HEK293T (cell line): ENCODE measurements at regions not wholly inside any gene's neighbourhood (a gene's known extent, or its start where the extent isn't known, plus 50 kb on each side); places are given as distances from the start of the nearest gene placed in this dataset.
"Not testable (repeated sequence)": the region's sequence is repeated elsewhere in the genome, so short reads cannot be mapped to it uniquely, and the experiment has no call there.

Experiments
- CTCF ChIA-PET: fragments of 350-600 bp; formaldehyde crosslinking; extraction: SDS; loops from one replicate; lab custom pipeline; 2021; ENCODE audit warnings: antibody characterized with exemption, inconsistent platforms; lab: Yijun Ruan, JAX
- POLR2A ChIA-PET: fragments of 350-600 bp; formaldehyde crosslinking; extraction: SDS; loops from one replicate; lab custom pipeline; 2020; ENCODE audit warnings: antibody characterized with exemption, inconsistent platforms; lab: Yijun Ruan, JAX
- DNase-seq: peaks from one replicate; pipeline ENCODE4 v3.0.0; 2012; ENCODE audit warnings: mixed read lengths; ENCODE audit errors: extremely low spot score
- ARNT ChIP-seq: fragments of 450-650 bp; IDR thresholded peaks from 2 replicates; pipeline ENCODE4 v1.6.1; 2017; ENCODE audit warnings: mild to moderate bottlenecking
- BHLHE40 ChIP-seq: fragments of 450-650 bp; IDR thresholded peaks from 2 replicates; pipeline ENCODE4 v1.6.1; 2016; ENCODE audit warnings: mild to moderate bottlenecking, moderate library complexity, borderline replicate concordance
- CTBP1 ChIP-seq: fragments of 450-650 bp; IDR thresholded peaks from 2 replicates; pipeline ENCODE4 v1.6.1; 2016; ENCODE audit warnings: borderline replicate concordance
- ELF4 ChIP-seq: fragments of 450-650 bp; IDR thresholded peaks from 2 replicates; pipeline ENCODE4 v1.6.1; 2017; ENCODE audit warnings: antibody characterized with exemption
- FOXA1 ChIP-seq: fragments of 450-650 bp; IDR thresholded peaks from 2 replicates; pipeline ENCODE4 v1.6.1; 2016; ENCODE audit warnings: mild to moderate bottlenecking
- FOXK2 ChIP-seq: fragments of 450-650 bp; IDR thresholded peaks from 2 replicates; pipeline ENCODE4 v1.6.1; 2016; ENCODE audit warnings: mild to moderate bottlenecking
- FOXM1 ChIP-seq: fragments of 450-650 bp; IDR thresholded peaks from 2 replicates; pipeline ENCODE4 v1.6.1; 2017; ENCODE audit warnings: mild to moderate bottlenecking, borderline replicate concordance
- HDGF ChIP-seq: fragments of 450-650 bp; IDR thresholded peaks from 2 replicates; pipeline ENCODE4 v1.6.1; 2017; ENCODE audit warnings: antibody characterized with exemption, borderline replicate concordance
- L3MBTL2 ChIP-seq: fragments of 450-650 bp; conservative IDR thresholded peaks from 2 replicates; pipeline ENCODE4 v1.6.1; 2016; ENCODE audit warnings: mild to moderate bottlenecking
- LEF1 ChIP-seq: fragments of 450-650 bp; IDR thresholded peaks from 2 replicates; pipeline ENCODE4 v1.6.1; 2017; ENCODE audit warnings: mild to moderate bottlenecking, borderline replicate concordance
- NFRKB ChIP-seq: fragments of 450-650 bp; IDR thresholded peaks from 2 replicates; pipeline ENCODE4 v1.6.1; 2016; ENCODE audit warnings: mild to moderate bottlenecking, moderate library complexity
- SP1 ChIP-seq: fragments of 450-650 bp; IDR thresholded peaks from 2 replicates; pipeline ENCODE4 v1.6.1; 2017
- SUZ12 ChIP-seq: fragments of 450-650 bp; IDR thresholded peaks from 2 replicates; pipeline ENCODE4 v1.6.1; 2016; ENCODE audit warnings: mild to moderate bottlenecking
- TARDBP ChIP-seq: fragments of 450-650 bp; IDR thresholded peaks from 2 replicates; pipeline ENCODE4 v1.6.1; 2016
- ZNF384 ChIP-seq: fragments of 450-650 bp; IDR thresholded peaks from 2 replicates; pipeline ENCODE4 v1.6.1; 2016
- TF ChIP-seq, protein P1 (sequence below): fragments of 450-650 bp; IDR thresholded peaks from 2 replicates; pipeline ENCODE4 v1.6.1; 2016

DNA sequence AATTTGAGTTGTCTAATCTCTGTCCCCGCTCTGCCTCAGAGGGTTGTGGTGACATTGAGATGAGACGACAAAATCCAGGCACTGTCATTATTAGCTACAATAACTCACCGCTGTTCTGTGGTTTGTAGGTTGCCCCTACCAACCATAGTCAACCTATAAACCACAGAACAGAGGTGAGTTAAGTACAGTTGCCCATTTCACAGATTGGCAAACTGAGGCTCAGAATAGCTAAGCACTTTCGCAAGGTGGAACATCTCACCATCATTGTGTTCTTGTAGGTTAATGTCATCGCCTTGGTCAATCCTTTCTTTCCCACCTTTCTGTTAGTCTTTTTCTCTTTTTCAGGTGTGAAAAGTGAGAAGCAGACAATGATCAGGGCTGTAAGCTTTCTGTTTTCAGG lies 63.4 kb upstream of the LHX5 start:
- no peak for TF ChIP-seq SP1
- no peak for TF ChIP-seq ARNT
- no peak for TF ChIP-seq ZNF384
- TF ChIP-seq FOXK2: no peak
- TF ChIP-seq NFRKB: no peak
- TF ChIP-seq BHLHE40: no peak
- no peak for TF ChIP-seq TARDBP
- TF ChIP-seq ELF4: no peak
- TF ChIP-seq CTBP1: no peak
- no peak for TF ChIP-seq HDGF
- TF ChIP-seq FOXA1: no peak
- DNase-seq: no peak
- ChIA-PET CTCF (no interaction called here), POLR2A (no interaction called here)

DNA sequence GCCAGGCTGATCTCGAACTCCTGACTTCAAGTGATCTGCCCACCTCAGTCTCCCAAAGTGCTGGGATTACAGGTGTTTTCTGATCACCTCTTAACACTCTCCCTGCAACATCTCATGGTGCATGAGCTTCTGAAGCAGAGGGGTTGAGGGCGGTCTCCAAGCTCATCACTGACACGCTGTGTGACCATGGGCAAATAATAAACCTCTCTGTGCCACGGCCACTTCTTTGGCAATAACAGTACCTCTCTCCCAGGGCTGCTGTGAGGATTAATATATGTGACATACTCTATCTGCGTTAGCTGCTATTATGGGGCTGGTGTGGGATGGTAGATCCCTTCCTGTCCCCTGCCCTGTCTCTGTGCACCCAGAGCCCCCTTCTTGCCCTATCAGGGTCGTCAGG lies 62.9 kb upstream of the LHX5 start:
- ChIA-PET CTCF (no interaction called here), POLR2A (no interaction called here)

DNA sequence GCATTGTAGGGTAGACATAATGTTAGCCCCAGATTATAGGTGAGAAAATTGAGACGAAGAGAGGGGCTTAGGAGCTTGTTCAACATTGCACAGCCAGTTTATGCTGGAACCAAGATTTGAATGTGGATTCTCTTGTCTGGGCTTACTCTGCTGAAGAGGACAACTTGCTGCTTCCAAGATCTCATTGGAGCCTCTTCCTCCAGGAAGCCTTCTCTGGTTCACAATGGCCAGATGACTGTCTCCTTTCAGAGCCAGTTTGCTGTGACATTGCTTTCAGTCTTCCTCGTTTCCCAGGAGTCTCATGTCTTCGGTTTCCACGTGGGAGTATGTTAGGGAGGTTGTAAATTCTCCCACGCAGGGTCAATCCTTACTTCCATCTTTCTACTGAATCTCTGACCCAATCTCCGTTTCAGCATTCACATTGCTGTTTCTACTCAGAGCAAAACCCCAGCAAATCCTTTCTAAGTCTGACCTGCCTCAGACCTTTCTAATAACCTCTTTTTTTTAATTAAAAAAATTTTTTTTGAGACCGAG lies 62.2 kb upstream of the LHX5 start:
- DNase-seq: no peak
- CTCF ChIA-PET: no interaction called here
- TF ChIP-seq SUZ12 (no peak), CTBP1 (no peak), FOXM1 (no peak), TARDBP (no peak), ARNT (no peak), HDGF (no peak), L3MBTL2 (no peak), ZNF384 (no peak), FOXA1 (no peak), BHLHE40 (no peak)
- TF ChIP-seq, protein P1, sequence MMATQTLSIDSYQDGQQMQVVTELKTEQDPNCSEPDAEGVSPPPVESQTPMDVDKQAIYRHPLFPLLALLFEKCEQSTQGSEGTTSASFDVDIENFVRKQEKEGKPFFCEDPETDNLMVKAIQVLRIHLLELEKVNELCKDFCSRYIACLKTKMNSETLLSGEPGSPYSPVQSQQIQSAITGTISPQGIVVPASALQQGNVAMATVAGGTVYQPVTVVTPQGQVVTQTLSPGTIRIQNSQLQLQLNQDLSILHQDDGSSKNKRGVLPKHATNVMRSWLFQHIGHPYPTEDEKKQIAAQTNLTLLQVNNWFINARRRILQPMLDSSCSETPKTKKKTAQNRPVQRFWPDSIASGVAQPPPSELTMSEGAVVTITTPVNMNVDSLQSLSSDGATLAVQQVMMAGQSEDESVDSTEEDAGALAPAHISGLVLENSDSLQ: no peak
- POLR2A ChIA-PET: no interaction called here

More for the DNA sequence above, 62.9 kb upstream of the LHX5 start:
- no peak for DNase-seq
- TF ChIP-seq NFRKB (no peak), ELF4 (no peak), FOXM1 (no peak), LEF1 (no peak), FOXA1 (no peak), FOXK2 (no peak), ZNF384 (no peak), BHLHE40 (no peak)

DNA sequence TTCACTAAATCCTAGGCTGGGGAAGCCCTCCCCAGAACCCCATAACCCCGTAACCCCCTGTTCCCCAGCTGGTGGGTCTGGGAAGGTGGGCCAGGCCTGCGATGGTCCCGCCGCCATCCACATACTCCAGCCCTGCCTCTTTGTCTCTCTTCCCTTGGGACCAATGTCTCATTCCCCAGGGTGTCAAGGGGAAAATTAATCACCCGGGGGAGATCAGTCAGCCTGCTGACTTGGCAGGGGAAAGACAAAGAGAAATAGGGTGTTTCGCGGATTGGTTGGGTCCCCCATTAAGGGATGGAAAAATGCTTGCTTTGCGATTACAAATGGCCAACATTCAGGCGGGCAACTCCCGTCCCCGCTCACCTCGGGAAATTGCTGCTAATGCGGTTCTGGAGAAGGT lies 60.6 kb upstream of the LHX5 start:
- POLR2A ChIA-PET: no interaction called here
- no peak for DNase-seq
- CTCF ChIA-PET: no interaction called here
- no peak for TF ChIP-seq SUZ12
- no peak for TF ChIP-seq CTBP1
- TF ChIP-seq FOXA1: no peak
- TF ChIP-seq FOXK2: no peak
- no peak for TF ChIP-seq BHLHE40
- TF ChIP-seq ELF4: no peak
- TF ChIP-seq TARDBP: no peak
- TF ChIP-seq, protein P1: no peak
- TF ChIP-seq HDGF: no peak
- TF ChIP-seq SP1: no peak
- no peak for TF ChIP-seq ARNT
- no peak for TF ChIP-seq FOXM1

DNA sequence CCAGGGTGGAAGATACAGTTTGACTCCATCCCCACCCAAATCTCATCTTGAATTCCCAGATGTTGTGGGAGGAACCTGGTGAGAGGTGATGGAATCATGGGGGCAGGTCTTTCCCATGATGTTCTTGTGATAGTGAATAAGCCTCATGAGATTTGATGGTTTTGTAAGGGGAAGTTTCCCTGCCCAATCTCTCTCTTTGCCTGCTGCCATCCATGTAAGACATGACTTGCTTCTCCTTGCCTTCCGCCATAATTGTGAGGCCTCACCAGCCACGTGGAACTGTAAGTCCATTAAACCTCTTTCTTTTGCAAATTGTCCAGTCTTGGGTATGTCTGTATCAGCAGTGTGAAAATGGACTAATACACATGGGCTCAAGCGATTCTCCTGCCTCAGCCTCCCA lies 59.4 kb upstream of the LHX5 start:
- CTCF ChIA-PET, DNase-seq, POLR2A ChIA-PET: not testable (repeated sequence)

DNA sequence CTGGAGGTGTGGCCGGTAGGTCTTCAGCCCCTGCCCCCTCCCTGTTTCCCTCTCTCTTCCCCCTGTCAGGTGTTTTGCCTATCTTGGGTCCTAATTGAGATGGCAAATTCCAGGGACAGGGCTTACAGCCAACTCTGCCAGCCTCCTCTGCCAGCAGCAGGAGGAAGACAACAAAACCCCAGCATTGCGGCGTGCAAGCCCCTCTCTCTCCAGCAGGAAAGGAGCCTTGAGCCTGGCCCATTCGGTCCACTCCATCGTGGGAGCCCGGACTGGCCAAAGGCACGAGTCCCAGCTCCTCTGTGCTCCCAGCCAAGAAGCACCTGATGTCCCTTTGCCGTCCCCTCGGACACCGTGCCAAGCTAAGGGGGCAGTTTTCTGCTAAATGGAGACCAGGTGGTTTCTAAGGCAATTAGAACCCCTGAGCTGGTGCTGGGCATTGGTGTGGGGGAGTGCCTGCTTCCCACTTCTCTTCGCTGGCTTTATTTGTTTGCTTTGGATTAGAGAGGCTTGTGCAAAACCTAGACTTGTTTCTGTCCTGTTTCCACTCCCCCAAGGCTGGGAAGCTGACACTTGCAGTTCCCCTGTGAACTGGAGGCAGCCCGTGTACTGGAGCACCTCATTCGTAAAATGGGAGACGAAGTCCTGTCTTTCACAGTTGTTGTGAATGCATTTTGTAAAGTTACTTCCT lies 57.1 kb upstream of the LHX5 start:
- POLR2A ChIA-PET: no interaction called here
- no peak for DNase-seq
- CTCF ChIA-PET: no interaction called here
- TF ChIP-seq FOXM1 (no peak), LEF1 (no peak), FOXA1 (no peak), L3MBTL2 (no peak), SUZ12 (no peak), FOXK2 (no peak), HDGF (no peak), BHLHE40 (no peak), NFRKB (no peak)
- TF ChIP-seq, protein P1: no peak

DNA sequence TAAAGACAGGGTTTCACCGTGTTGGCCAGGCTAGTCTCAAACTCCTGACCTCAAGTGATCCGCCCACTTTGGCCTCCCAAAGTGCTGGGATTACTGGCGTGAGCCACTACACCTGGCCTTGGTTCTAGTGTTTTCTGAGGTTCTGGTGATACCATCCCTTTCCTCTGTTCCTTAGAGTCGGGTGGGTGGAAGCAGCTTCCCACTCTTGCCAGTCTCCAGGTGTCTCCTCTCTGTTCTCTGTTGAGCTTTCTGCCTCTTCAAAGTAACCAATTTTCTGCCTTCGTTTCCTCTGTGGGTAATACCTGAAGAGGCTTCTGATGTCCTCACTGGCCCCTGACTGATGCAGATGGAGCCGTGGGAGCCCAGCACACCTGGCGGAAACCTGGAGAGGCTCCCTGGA lies 53.4 kb upstream of the LHX5 start:
- DNase-seq: no peak
- ChIA-PET POLR2A (no interaction called here), CTCF (interaction anchor here (0.7 kb wide), 1 partner anchor 23 kb away, joined by 4 read pairs; no protein-coding TSS in a partner anchor)
- TF ChIP-seq LEF1 (no peak), ELF4 (no peak), FOXA1 (no peak), FOXK2 (no peak), ZNF384 (no peak), SP1 (no peak), NFRKB (no peak), TARDBP (no peak), SUZ12 (no peak)
